CD4-positive, alpha-beta memory T cell (primary cell): ENCODE measurements at regions not wholly inside any gene's neighbourhood (a gene's known extent, or its start where the extent isn't known, plus 50 kb on each side); places are given as distances from the start of the nearest gene placed in this dataset.
"Not testable (repeated sequence)": the region's sequence is repeated elsewhere in the genome, so short reads cannot be mapped to it uniquely, and the experiment has no call there.

Experiments
- CTCF ChIA-PET: fragments of 350-600 bp; sonication (Branson Sonifier 250); formaldehyde crosslinking; loops from one replicate; lab custom pipeline; 2021; ENCODE audit warnings: inconsistent platforms; ENCODE audit not compliant: partially characterized antibody; lab: Charles Lee
- POLR2A ChIA-PET: fragments of 350-600 bp; sonication (Branson Sonifier 250); formaldehyde crosslinking; loops from one replicate; lab custom pipeline; 2021; ENCODE audit not compliant: partially characterized antibody; lab: Charles Lee
- DNase-seq, 5 donors: peaks; one replicate each; pipeline versions ENCODE4 v3.0.0 to v3.0.0-alpha.2; 2020 to 2022; ENCODE audit warnings: mixed read lengths in 1 of 5
- H3K27ac ChIP-seq: one replicate; pipeline ENCODE4 v1.7.0; 2013; ENCODE audit warnings: low read depth, low read length
- H3K27me3 ChIP-seq: 2 replicates; pipeline ENCODE4 v1.7.0; 2013; ENCODE audit warnings: mild to moderate bottlenecking, low read length, moderate library complexity; ENCODE audit not compliant: insufficient read depth
- H3K36me3 ChIP-seq: 2 replicates; pipeline ENCODE4 v1.7.0; 2013; ENCODE audit warnings: mild to moderate bottlenecking, low read length, moderate library complexity; ENCODE audit not compliant: insufficient read depth
- H3K4me1 ChIP-seq: 2 replicates; pipeline ENCODE4 v1.7.0; 2013; ENCODE audit warnings: mild to moderate bottlenecking, low read length, moderate library complexity; ENCODE audit not compliant: insufficient read depth
- H3K4me3 ChIP-seq, 2 donors: one replicate each; pipeline ENCODE4 v1.7.0; 2013; ENCODE audit warnings: low read length in 2 of 2, mild to moderate bottlenecking in 1 of 2
- H3K9me3 ChIP-seq, 2 donors: one replicate each; pipeline ENCODE4 v1.7.0; 2013; ENCODE audit warnings: low read length in 2 of 2, control low read depth in 1 of 2; ENCODE audit not compliant: control insufficient read depth in 1 of 2
- H3K27ac Mint-ChIP-seq, 7 donors: one replicate each; pipeline ENCODE4 v1.8.0; 2020 to 2021; ENCODE audit warnings: mixed read lengths in 7 of 7, mild to moderate bottlenecking in 6 of 7, inconsistent platforms in 3 of 7, moderate library complexity in 3 of 7
- H3K27me3 Mint-ChIP-seq, 2 donors: one replicate each; pipeline ENCODE4 v1.8.0; 2020 to 2021; ENCODE audit warnings: mixed read lengths in 2 of 2
- H3K36me3 Mint-ChIP-seq, 2 donors: one replicate each; pipeline ENCODE4 v1.8.0; 2020 to 2021; ENCODE audit warnings: mixed read lengths in 2 of 2, inconsistent platforms in 1 of 2, mild to moderate bottlenecking in 1 of 2
- H3K4me1 Mint-ChIP-seq, 4 donors: one replicate each; pipeline ENCODE4 v1.8.0; 2020 to 2021; ENCODE audit warnings: mixed read lengths in 4 of 4, mild to moderate bottlenecking in 1 of 4
- H3K4me3 Mint-ChIP-seq, 8 donors: one replicate each; pipeline ENCODE4 v1.8.0; 2020 to 2021; ENCODE audit warnings: mixed read lengths in 8 of 8, mild to moderate bottlenecking in 7 of 8, moderate library complexity in 6 of 8, inconsistent platforms in 3 of 8
- H3K9me3 Mint-ChIP-seq, 8 donors: one replicate each; pipeline ENCODE4 v1.8.0; 2020 to 2021; ENCODE audit warnings: mixed read lengths in 8 of 8, mild to moderate bottlenecking in 5 of 8, inconsistent platforms in 3 of 8, moderate library complexity in 1 of 8
- intact Hi-C: fragments of 100-400 bp; cut with micrococcal nuclease; formaldehyde crosslinking; loops from one replicate; pipeline ENCODE4 v1.15.1; 2023

- intact Hi-C loops, result loop anchor here (2.0 kb wide), 1 partner anchor 16 kb away; no protein-coding TSS in a partner anchor
- POLR2A ChIA-PET, result interaction anchor here (0.7 to 4.7 kb wide), 13 partner anchors 8 to 208 kb away, joined by 3 to 32 read pairs (median 3); partner anchors contain the start of gene S1PR1
- DNase-seq, result peak in 4 of 5 donors; percentile 20 to 31 (median 26)
Measured at GRCh38 chr1:101128846-101129245, 103.3 kb upstream of the DPH5 start.

GRCh38 chr1:101128211-101128727 is 102.7 kb upstream of the DPH5 start:
- peaks cover 45 to 73% (median 58%) of the 10 kb centered on the region in 4 donors for H3K4me1 Mint-ChIP-seq
- no peaks in the 10 kb centered on the region for H3K9me3 ChIP-seq
- H3K27ac ChIP-seq, result peak overlapping the region; percentile 50
- H3K9me3 Mint-ChIP-seq, result peaks cover 0 to 2% (median 0%) of the 10 kb centered on the region in 8 donors
- ChIA-PET CTCF (interaction anchor here (0.6 to 1.6 kb wide), 8 partner anchors 9 to 211 kb away, joined by 3 to 4 read pairs (median 3); no protein-coding TSS in a partner anchor), POLR2A (interaction anchor here (0.6 to 4.7 kb wide), 11 partner anchors 9 to 207 kb away, joined by 3 to 32 read pairs (median 3); partner anchors contain the start of gene S1PR1)
- no peak overlapping the region for H3K4me3 ChIP-seq
- peak overlapping the region; percentile 68 to 96 (median 89) for H3K27ac Mint-ChIP-seq
- H3K4me3 Mint-ChIP-seq, result peak overlapping the region; percentile 56 to 85 (median 72)
- H3K27me3 Mint-ChIP-seq, result no peaks in the 10 kb centered on the region
- intact Hi-C loops, result loop anchor here (2.0 kb wide), 1 partner anchor 15 kb away; no protein-coding TSS in a partner anchor
- DNase-seq, result peak in 4 of 5 donors; percentile 17 to 42 (median 26)
- H3K36me3 Mint-ChIP-seq, result no peaks in the 10 kb centered on the region
- peaks cover 52% of the 10 kb centered on the region for H3K4me1 ChIP-seq
- H3K36me3 ChIP-seq, result no peaks in the 10 kb centered on the region
- no peaks in the 10 kb centered on the region for H3K27me3 ChIP-seq

More at GRCh38 chr1:101128846-101129245, 103.3 kb upstream of the DPH5 start:
- H3K9me3 Mint-ChIP-seq, result peaks cover 0 to 2% (median 0%) of the 10 kb centered on the region in 8 donors
- no peak overlapping the region for H3K27ac ChIP-seq
- H3K27me3 ChIP-seq, result no peaks in the 10 kb centered on the region
- CTCF ChIA-PET, result interaction anchor here (0.8 to 1.8 kb wide), 7 partner anchors 11 to 161 kb away, joined by 3 to 4 read pairs (median 3); no protein-coding TSS in a partner anchor
- H3K4me1 Mint-ChIP-seq, result peaks cover 42 to 68% (median 55%) of the 10 kb centered on the region in 4 donors
- no peaks in the 10 kb centered on the region for H3K27me3 Mint-ChIP-seq
- no peaks in the 10 kb centered on the region for H3K9me3 ChIP-seq
- H3K36me3 ChIP-seq, result no peaks in the 10 kb centered on the region
- peak overlapping the region; percentile 68 to 96 (median 89) for H3K27ac Mint-ChIP-seq
- no peaks in the 10 kb centered on the region for H3K36me3 Mint-ChIP-seq
- H3K4me3 Mint-ChIP-seq, result peak overlapping the region in 6 of 8 donors; percentile 56 to 85 (median 76)
- peaks cover 52% of the 10 kb centered on the region for H3K4me1 ChIP-seq
- no peak overlapping the region for H3K4me3 ChIP-seq

GRCh38 chr1:101124405-101124804 is 98.8 kb upstream of the DPH5 start:
- peaks cover 58% of the 10 kb centered on the region for H3K4me1 ChIP-seq
- POLR2A ChIA-PET, result interaction anchor here (0.8 to 0.9 kb wide), 2 partner anchors 12 to 114 kb away, joined by 3 to 4 read pairs; no protein-coding TSS in a partner anchor
- DNase-seq, result no peak
- no peaks in the 10 kb centered on the region for H3K27me3 Mint-ChIP-seq
- H3K27ac Mint-ChIP-seq, result peak overlapping the region in 4 of 7 donors; percentile 0 to 39 (median 12)
- H3K36me3 ChIP-seq, result no peaks in the 10 kb centered on the region
- no peak overlapping the region for H3K27ac ChIP-seq
- peaks cover 0 to 2% (median 0%) of the 10 kb centered on the region in 8 donors for H3K9me3 Mint-ChIP-seq
- intact Hi-C loops, result no loop called here
- peaks cover 46 to 78% (median 62%) of the 10 kb centered on the region in 4 donors for H3K4me1 Mint-ChIP-seq
- no peak overlapping the region for H3K4me3 Mint-ChIP-seq
- H3K27me3 ChIP-seq, result no peaks in the 10 kb centered on the region
- H3K36me3 Mint-ChIP-seq, result no peaks in the 10 kb centered on the region
- H3K4me3 ChIP-seq, result no peak overlapping the region
- CTCF ChIA-PET, result interaction anchor here (1.0 to 2.8 kb wide), 3 partner anchors 12 to 117 kb away, joined by 3 to 10 read pairs (median 4); no protein-coding TSS in a partner anchor
- H3K9me3 ChIP-seq, result no peaks in the 10 kb centered on the region

- POLR2A ChIA-PET, result interaction anchor here (0.8 to 5.7 kb wide), 2 partner anchors 12 to 112 kb away, joined by 4 to 33 read pairs; partner anchors contain the start of gene S1PR1
- DNase-seq, H3K27ac ChIP-seq, H3K9me3 Mint-ChIP-seq, H3K27me3 Mint-ChIP-seq, H3K4me3 ChIP-seq, H3K36me3 ChIP-seq, intact Hi-C loops, H3K27me3 ChIP-seq, H3K9me3 ChIP-seq, H3K4me3 Mint-ChIP-seq, H3K36me3 Mint-ChIP-seq: not testable (repeated sequence)
- peaks cover 53% of the 10 kb centered on the region for H3K4me1 ChIP-seq
- H3K4me1 Mint-ChIP-seq, result peaks cover 48 to 74% (median 58%) of the 10 kb centered on the region in 4 donors
- peak overlapping the region in 2 of 7 donors; percentile 0 to 21 for H3K27ac Mint-ChIP-seq
- CTCF ChIA-PET, result interaction anchor here (0.7 to 1.6 kb wide), 4 partner anchors 12 to 118 kb away, joined by 3 to 4 read pairs (median 4); no protein-coding TSS in a partner anchor
Measured at GRCh38 chr1:101123904-101124303, 98.3 kb upstream of the DPH5 start.

GRCh38 chr1:101122452-101123166 is 97.0 kb upstream of the DPH5 start:
- H3K27ac ChIP-seq, result no peak overlapping the region
- H3K27me3 ChIP-seq, result no peaks in the 10 kb centered on the region
- no peaks in the 10 kb centered on the region for H3K36me3 Mint-ChIP-seq
- no peaks in the 10 kb centered on the region for H3K36me3 ChIP-seq
- H3K27me3 Mint-ChIP-seq, result no peaks in the 10 kb centered on the region
- ChIA-PET POLR2A (interaction anchor here (0.8 to 5.7 kb wide), 6 partner anchors 10 to 196 kb away, joined by 3 to 33 read pairs (median 6); partner anchors contain the start of gene S1PR1), CTCF (interaction anchor here (1.0 to 1.7 kb wide), 7 partner anchors 9 to 235 kb away, joined by 3 to 5 read pairs (median 4); no protein-coding TSS in a partner anchor)
- peak overlapping the region in 1 of 2 donors; percentile 4 for H3K4me3 ChIP-seq
- H3K27ac Mint-ChIP-seq, result peak overlapping the region; percentile 60 to 90 (median 82)
- H3K4me3 Mint-ChIP-seq, result peak overlapping the region in 6 of 8 donors; percentile 40 to 59 (median 46)
- H3K9me3 Mint-ChIP-seq, result peaks cover 0 to 2% (median 0%) of the 10 kb centered on the region in 8 donors
- intact Hi-C loops, result no loop called here
- peaks cover 40% of the 10 kb centered on the region for H3K4me1 ChIP-seq
- peaks cover 38 to 61% (median 48%) of the 10 kb centered on the region in 4 donors for H3K4me1 Mint-ChIP-seq
- DNase-seq, result peak in 3 of 5 donors; percentile 22 to 39 (median 32)
- H3K9me3 ChIP-seq, result no peaks in the 10 kb centered on the region

- DNase-seq, result no peak
- Mint-ChIP-seq H3K4me3 (peak overlapping the region in 6 of 8 donors; percentile 40 to 59 (median 45)), H3K9me3 (peaks cover 0 to 2% (median 0%) of the 10 kb centered on the region in 8 donors), H3K27ac (peak overlapping the region; percentile 38 to 90 (median 74)), H3K36me3 (no peaks in the 10 kb centered on the region), H3K4me1 (peaks cover 36 to 56% (median 47%) of the 10 kb centered on the region in 4 donors), H3K27me3 (no peaks in the 10 kb centered on the region)
- Histone ChIP-seq H3K4me1 (peaks cover 36% of the 10 kb centered on the region), H3K9me3 (no peaks in the 10 kb centered on the region), H3K27ac (no peak overlapping the region), H3K27me3 (no peaks in the 10 kb centered on the region), H3K36me3 (no peaks in the 10 kb centered on the region), H3K4me3 (no peak overlapping the region)
- intact Hi-C loops, result no loop called here
- ChIA-PET POLR2A (interaction anchor here (0.8 to 5.7 kb wide), 7 partner anchors 9 to 195 kb away, joined by 3 to 33 read pairs (median 6); partner anchors contain the start of gene S1PR1), CTCF (interaction anchor here (1.0 to 1.7 kb wide), 6 partner anchors 9 to 236 kb away, joined by 3 to 5 read pairs (median 4); no protein-coding TSS in a partner anchor)
Measured at GRCh38 chr1:101121975-101122374, 96.4 kb upstream of the DPH5 start.
